Endothelial cell of umbilical vein (primary cell): ENCODE measurements at regions not wholly inside any gene's neighbourhood (a gene's known extent, or its start where the extent isn't known, plus 50 kb on each side); places are given as distances from the start of the nearest gene placed in this dataset.

Source experiments
- BruUV-seq: library from RNA; stranded (reverse); fragments of 400-500 nt; replicated peaks from 2 replicates; lab custom pipeline; 2021; lab: Mats Ljungman, UMichigan
- CTCF ChIA-PET: fragments of 300-600, 350-600 bp; sonication (Branson Sonifier 250); formaldehyde crosslinking; loops from one replicate; lab custom pipeline; 2021; ENCODE audit warnings: antibody characterized with exemption, inconsistent platforms; lab: Charles Lee
- POLR2A ChIA-PET: fragments of 300-600, 350-600 bp; sonication (Branson Sonifier 250); formaldehyde crosslinking; loops from one replicate; lab custom pipeline; 2021; ENCODE audit warnings: antibody characterized with exemption, inconsistent platforms; lab: Charles Lee
- DNase-seq: peaks from one replicate; pipeline ENCODE4 v3.0.0-alpha.2; 2011; ENCODE audit warnings: low read depth, low spot score
- FAIRE-seq: peaks from 2 replicates; lab custom pipeline; 2011; peaks lifted over from hg19 to GRCh38; lab: Jason Lieb, UNC
- H2AFZ ChIP-seq: 2 replicates; pipeline ENCODE4 v1.6.0; 2012; ENCODE audit warnings: low read depth, low read length, control low read depth, inconsistent platforms
- H3K27ac ChIP-seq: 2 replicates; pipeline ENCODE4 v1.5.1; 2011; ENCODE audit warnings: low read depth, mild to moderate bottlenecking, control low read depth, low read length, moderate library complexity; ENCODE audit not compliant: insufficient read depth
- H3K27me3 ChIP-seq, 2 experiments: 2 replicates each; pipeline versions ENCODE4 v1.6.0 to v1.6.1; 2011; ENCODE audit warnings: low read length in 2 of 2, mixed read lengths in 1 of 2; ENCODE audit not compliant: control insufficient read depth in 2 of 2, insufficient read depth in 2 of 2
- H3K36me3 ChIP-seq, 2 experiments: 2 replicates in 1 of 2; 3 replicates in 1 of 2; pipeline ENCODE4 v1.5.1; 2011; ENCODE audit warnings: low read length in 2 of 2, mild to moderate bottlenecking in 1 of 2, moderate library complexity in 1 of 2; ENCODE audit not compliant: control insufficient read depth in 2 of 2, insufficient read depth in 2 of 2; ENCODE audit errors: extremely low read depth in 1 of 2
- H3K4me1 ChIP-seq: 3 replicates; pipeline ENCODE4 v1.5.1; 2011; ENCODE audit warnings: mild to moderate bottlenecking, low read length; ENCODE audit not compliant: control insufficient read depth, insufficient read depth; ENCODE audit errors: extremely low read depth
- H3K4me2 ChIP-seq: 2 replicates; pipeline ENCODE4 v1.6.1; 2011; ENCODE audit warnings: low read length, control low read depth, mixed read lengths; ENCODE audit not compliant: insufficient read depth
- H3K4me3 ChIP-seq, 3 experiments: fragments of 200-600 bp in 1 of 3; sonication (generic), shearing (Covaris generic) in 1 of 3; replicated peaks in 1 of 3; 2 replicates each; pipeline ENCODE4 v1.5.1; 2011 to 2016; ENCODE audit warnings: control low read depth in 3 of 3, low read length in 3 of 3, mild to moderate bottlenecking in 2 of 3, inconsistent platforms in 1 of 3, low read depth in 1 of 3, moderate library complexity in 1 of 3; ENCODE audit not compliant: insufficient read depth in 1 of 3
- H3K79me2 ChIP-seq: 2 replicates; pipeline ENCODE4 v1.6.0; 2012; ENCODE audit warnings: low read length, inconsistent platforms; ENCODE audit not compliant: control insufficient read depth, insufficient read depth
- H3K9ac ChIP-seq: replicated peaks from 2 replicates; pipeline ENCODE3; 2011; ENCODE audit warnings: low read length, control low read depth; ENCODE audit not compliant: insufficient read depth; ENCODE audit errors: extremely low read depth
- H3K9me1 ChIP-seq: replicated peaks from 3 replicates; pipeline ENCODE4 v1.6.0; 2011; ENCODE audit warnings: mild to moderate bottlenecking, low read length; ENCODE audit not compliant: control insufficient read depth, insufficient read depth; ENCODE audit errors: extremely low read depth
- H3K9me3 ChIP-seq: replicated peaks from 2 replicates; pipeline ENCODE4 v1.5.1; 2012; ENCODE audit warnings: low read length, inconsistent platforms; ENCODE audit not compliant: control insufficient read depth, insufficient read depth
- H4K20me1 ChIP-seq: replicated peaks from 2 replicates; pipeline ENCODE3; 2011; ENCODE audit warnings: mild to moderate bottlenecking, low read length; ENCODE audit not compliant: control insufficient read depth, insufficient read depth; ENCODE audit errors: extremely low read depth
- EZH2 ChIP-seq: IDR thresholded peaks from 2 replicates; pipeline ENCODE4 v1.6.1; 2012; ENCODE audit warnings: borderline replicate concordance, low read depth, mild to moderate bottlenecking, moderate library complexity, low read length, inconsistent platforms; ENCODE audit not compliant: severe bottlenecking
- FOS ChIP-seq: IDR thresholded peaks from 2 replicates; pipeline ENCODE4 v1.6.1; 2011; ENCODE audit warnings: mild to moderate bottlenecking, low read length, moderate library complexity, borderline replicate concordance; ENCODE audit not compliant: insufficient read depth
- GATA2 ChIP-seq: IDR thresholded peaks from 2 replicates; pipeline ENCODE4 v1.7.0; 2011; ENCODE audit warnings: low read depth, mild to moderate bottlenecking, moderate library complexity, mixed read lengths, low read length; ENCODE audit not compliant: insufficient read length, insufficient read depth
- JUN ChIP-seq: IDR thresholded peaks from 2 replicates; pipeline ENCODE4 v1.6.1; 2011; ENCODE audit warnings: borderline replicate concordance, low read depth; ENCODE audit not compliant: insufficient read length, insufficient read depth
- MYC ChIP-seq: IDR thresholded peaks from one replicate; pipeline ENCODE4 v1.6.1; 2011; ENCODE audit warnings: mild to moderate bottlenecking, low read depth, low read length
- POLR2A ChIP-seq: IDR thresholded peaks from 2 replicates; pipeline ENCODE4 v1.6.1; 2012; ENCODE audit warnings: low read depth, mild to moderate bottlenecking, control low read depth, low read length
- POLR2AphosphoS5 ChIP-seq: IDR thresholded peaks from 2 replicates; pipeline ENCODE4 v1.6.1; 2012; ENCODE audit warnings: low read depth, mild to moderate bottlenecking, control low read depth, low read length, moderate library complexity; ENCODE audit not compliant: insufficient read depth
- dilution Hi-C: fragments of 300-500 bp; cut with MboI; formaldehyde crosslinking; loops from one replicate; pipeline ENCODE4 v1.15.0; 2019; ENCODE audit warnings: low sequenced_read_pairs; ENCODE audit not compliant: extremely low pct_ligation_motif_present
- intact Hi-C: fragments of 100-400 bp; cut with micrococcal nuclease; formaldehyde crosslinking; loops from one replicate; pipeline ENCODE4 v1.10.0; 2022
- TF ChIP-seq, protein P1 (sequence below): IDR thresholded peaks from 2 replicates; pipeline ENCODE4 v1.6.1; 2011; ENCODE audit not compliant: insufficient read depth, insufficient read length
- TF ChIP-seq, protein P2 (sequence below), 2 donors: IDR thresholded peaks; 1 replicate in 1 of 2; 2 replicates in 1 of 2; pipeline ENCODE4 v1.5.1; 2011; ENCODE audit warnings: low read length in 2 of 2, mild to moderate bottlenecking in 2 of 2, moderate library complexity in 2 of 2, control low read depth in 1 of 2, inconsistent platforms in 1 of 2, low read depth in 1 of 2; ENCODE audit not compliant: insufficient read depth in 1 of 2; ENCODE audit errors: extremely low read depth in 1 of 2

DNA sequence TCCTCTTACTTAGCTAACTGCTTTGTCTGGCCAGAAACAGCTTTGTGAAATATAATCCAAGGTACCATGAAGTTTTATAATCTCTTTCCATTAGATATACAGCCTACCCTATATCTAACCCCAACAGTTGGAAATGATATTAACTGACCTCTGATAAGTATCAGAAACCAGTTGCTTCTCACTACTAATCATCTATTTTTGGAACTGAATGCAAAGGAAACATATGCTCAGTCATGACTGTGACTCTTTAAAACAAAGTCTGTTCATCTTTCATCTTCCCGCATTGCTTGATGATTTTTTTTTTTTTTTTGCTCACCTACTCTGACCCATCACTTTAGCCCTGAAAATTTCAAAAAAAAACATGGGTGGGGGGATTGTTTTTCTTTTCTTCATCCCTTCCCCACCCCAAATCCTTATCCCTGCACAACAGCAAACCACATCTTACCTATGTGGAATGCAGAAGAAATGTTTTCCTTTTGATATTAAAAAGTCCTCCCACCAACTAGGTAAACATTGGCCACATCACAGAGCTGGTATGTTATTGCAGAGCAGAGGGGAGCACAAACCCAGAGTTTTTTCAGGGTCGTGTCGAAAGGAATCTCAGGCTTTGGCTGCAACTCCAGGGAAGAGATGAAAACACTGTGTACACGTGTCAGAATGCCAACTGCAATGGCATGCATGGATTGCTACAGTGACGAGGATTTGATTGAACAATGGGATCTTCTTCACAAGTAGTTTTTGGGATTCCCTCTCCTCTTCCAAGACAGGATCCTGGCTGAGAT is 137.3 kb downstream of the SLC30A10 start:
- intact Hi-C loops, result no loop called here
- Histone ChIP-seq H4K20me1 (no peaks in the 10 kb centered on the region), H2AFZ (no peak overlapping the region), H3K9ac (no peak overlapping the region), H3K36me3 (no peaks in the 10 kb centered on the region), H3K4me1 (no peaks in the 10 kb centered on the region), H3K27ac (no peak overlapping the region), H3K9me3 (no peaks in the 10 kb centered on the region), H3K4me3 (no peak overlapping the region), H3K79me2 (no peaks in the 10 kb centered on the region), H3K9me1 (no peaks in the 10 kb centered on the region), H3K4me2 (no peak overlapping the region), H3K27me3 (no peaks in the 10 kb centered on the region)
- DNase-seq (no peak), FAIRE-seq (no peak)
- POLR2A ChIA-PET, result no interaction called here
- BruUV-seq, result no TSS peak
- CTCF ChIA-PET, result no interaction called here
- dilution Hi-C loops, result no loop called here
- TF ChIP-seq POLR2AphosphoS5, result no peak
- TF ChIP-seq, protein P1, sequence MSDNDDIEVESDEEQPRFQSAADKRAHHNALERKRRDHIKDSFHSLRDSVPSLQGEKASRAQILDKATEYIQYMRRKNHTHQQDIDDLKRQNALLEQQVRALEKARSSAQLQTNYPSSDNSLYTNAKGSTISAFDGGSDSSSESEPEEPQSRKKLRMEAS, result no peak
- TF ChIP-seq JUN, result no peak
- TF ChIP-seq POLR2A, result no peak
- TF ChIP-seq EZH2, result no peak
- no peak for TF ChIP-seq FOS
- TF ChIP-seq, protein P2, sequence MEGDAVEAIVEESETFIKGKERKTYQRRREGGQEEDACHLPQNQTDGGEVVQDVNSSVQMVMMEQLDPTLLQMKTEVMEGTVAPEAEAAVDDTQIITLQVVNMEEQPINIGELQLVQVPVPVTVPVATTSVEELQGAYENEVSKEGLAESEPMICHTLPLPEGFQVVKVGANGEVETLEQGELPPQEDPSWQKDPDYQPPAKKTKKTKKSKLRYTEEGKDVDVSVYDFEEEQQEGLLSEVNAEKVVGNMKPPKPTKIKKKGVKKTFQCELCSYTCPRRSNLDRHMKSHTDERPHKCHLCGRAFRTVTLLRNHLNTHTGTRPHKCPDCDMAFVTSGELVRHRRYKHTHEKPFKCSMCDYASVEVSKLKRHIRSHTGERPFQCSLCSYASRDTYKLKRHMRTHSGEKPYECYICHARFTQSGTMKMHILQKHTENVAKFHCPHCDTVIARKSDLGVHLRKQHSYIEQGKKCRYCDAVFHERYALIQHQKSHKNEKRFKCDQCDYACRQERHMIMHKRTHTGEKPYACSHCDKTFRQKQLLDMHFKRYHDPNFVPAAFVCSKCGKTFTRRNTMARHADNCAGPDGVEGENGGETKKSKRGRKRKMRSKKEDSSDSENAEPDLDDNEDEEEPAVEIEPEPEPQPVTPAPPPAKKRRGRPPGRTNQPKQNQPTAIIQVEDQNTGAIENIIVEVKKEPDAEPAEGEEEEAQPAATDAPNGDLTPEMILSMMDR (IDR thresholded peaks at IDR 0.05; ENCODE audit: extremely low read depth in 1 of 2, insufficient read depth in 1 of 2, low read depth in 1 of 2, low read length in 2 of 2), result no peak
- TF ChIP-seq MYC, result no peak
- no peak for TF ChIP-seq GATA2
